ENCODE measurements at regions not wholly inside any gene's neighbourhood (a gene's known extent, or its start where the extent isn't known, plus 50 kb on each side); places are given as distances from the start of the nearest gene placed in this dataset.

- no peak for DNase-seq
Observed at GRCh38 chr2:189959450-189959849, 103.1 kb downstream of the MSTN start.

More at GRCh38 chr2:189959450-189959849, 103.1 kb downstream of the MSTN start:
- no peak overlapping the region for H2AK5ac ChIP-seq (ENCODE audit: insufficient read length, low read length)
- H4K8ac ChIP-seq (replicated peaks; ENCODE audit: insufficient read length, low read depth, low read length): no peak overlapping the region
- H3K18ac ChIP-seq (ENCODE audit: insufficient read length, low read depth, low read length): no peak overlapping the region
- no peaks in the 10 kb centered on the region for H3K27me3 ChIP-seq (ENCODE audit: insufficient read depth, low read length)
- H3K23ac ChIP-seq (ENCODE audit: insufficient read length, low read depth, low read length): no peak overlapping the region
- no peak overlapping the region for H3T11ph ChIP-seq (ENCODE audit: low read length)
- no peaks in the 10 kb centered on the region for H3K27me3 Mint-ChIP-seq (ENCODE audit: low read depth)
- no peak overlapping the region for H3K4me3 Mint-ChIP-seq
- H3K79me2 ChIP-seq (ENCODE audit: insufficient read depth, low read length): no peaks in the 10 kb centered on the region
- H2BK15ac ChIP-seq (ENCODE audit: low read depth, low read length): no peak overlapping the region
- H3K4ac ChIP-seq (ENCODE audit: low read depth, low read length): no peak overlapping the region
- H4K20me1 ChIP-seq (ENCODE audit: control insufficient read depth, insufficient read depth, insufficient read length): no peaks in the 10 kb centered on the region
- H3K79me1 ChIP-seq (ENCODE audit: insufficient read depth, low read depth, low read length, poor library complexity, severe bottlenecking): no peaks in the 10 kb centered on the region
- no peak overlapping the region for H3K4me2 ChIP-seq (ENCODE audit: insufficient read depth, insufficient read length, low read length)
- no peaks in the 10 kb centered on the region for H3K4me1 Mint-ChIP-seq
- no peak overlapping the region for H3K27ac Mint-ChIP-seq
- H2BK5ac ChIP-seq (ENCODE audit: insufficient read length, low read length): no peak overlapping the region
- no peaks in the 10 kb centered on the region for H3K23me2 ChIP-seq (ENCODE audit: insufficient read length, low read depth, low read length, poor library complexity, severe bottlenecking)
- no peaks in the 10 kb centered on the region for H3K4me1 ChIP-seq (ENCODE audit: insufficient read depth, low read length)
- no peaks in the 10 kb centered on the region; a peak in 1 of 7 replicates for H3K36me3 Mint-ChIP-seq (ENCODE audit: insufficient read depth in 1 of 3, low read depth in 3 of 3)
- no peak overlapping the region for H3K9ac ChIP-seq (ENCODE audit: extremely low read depth, insufficient read length, low read length)
- no peaks in the 10 kb centered on the region for H3K9me3 Mint-ChIP-seq
- H4K91ac ChIP-seq (ENCODE audit: insufficient read length, low read depth, low read length): no peak overlapping the region
- no peak overlapping the region for H3K14ac ChIP-seq (ENCODE audit: insufficient read depth, low read length)
- H4K5ac ChIP-seq (ENCODE audit: insufficient read length, low read depth, low read length): no peak overlapping the region
- no peak overlapping the region for H3K27ac ChIP-seq (ENCODE audit: insufficient read length, low read depth, low read length)
- H3K56ac ChIP-seq (ENCODE audit: insufficient read length, low read depth, low read length): no peak overlapping the region
- TF ChIP-seq CTCF (conservative IDR thresholded peaks at IDR 0.05): no peak
- H3K9me3 ChIP-seq (ENCODE audit: control insufficient read depth, low read depth, low read length): no peaks in the 10 kb centered on the region
- no peak overlapping the region for H2BK120ac ChIP-seq (ENCODE audit: low read depth, low read length, poor library complexity, severe bottlenecking)
- H2BK20ac ChIP-seq (ENCODE audit: low read depth, low read length, poor library complexity, severe bottlenecking): no peak overlapping the region
- H2BK12ac ChIP-seq (ENCODE audit: insufficient read length, low read depth, low read length): no peak overlapping the region
- H2AFZ ChIP-seq (ENCODE audit: low read length): no peak overlapping the region
